Ishikawa (cell line): ENCODE measurements at regions not wholly inside any gene's neighbourhood (a gene's known extent, or its start where the extent isn't known, plus 50 kb on each side); places are given as distances from the start of the nearest gene placed in this dataset.

Source experiments
- CEBPB ChIP-seq: IDR thresholded peaks from 2 replicates; pipeline ENCODE4 v1.6.1; 2012
- EP300 ChIP-seq: IDR thresholded peaks from 2 replicates; pipeline ENCODE4 v1.6.1; 2012; ENCODE audit warnings: borderline replicate concordance
- RAD21 ChIP-seq: IDR thresholded peaks from 2 replicates; pipeline ENCODE4 v1.6.1; 2012; ENCODE audit warnings: low read depth
- YY1 ChIP-seq: IDR thresholded peaks from 2 replicates; pipeline ENCODE4 v1.6.1; 2012; ENCODE audit warnings: low read depth
- ZBTB7A ChIP-seq: IDR thresholded peaks from 2 replicates; pipeline ENCODE4 v1.6.1; 2012; ENCODE audit warnings: low read depth
- TF ChIP-seq, protein P1 (sequence below): IDR thresholded peaks from 2 replicates; pipeline ENCODE4 v1.6.1; 2012; ENCODE audit warnings: low read depth, mild to moderate bottlenecking

DNA sequence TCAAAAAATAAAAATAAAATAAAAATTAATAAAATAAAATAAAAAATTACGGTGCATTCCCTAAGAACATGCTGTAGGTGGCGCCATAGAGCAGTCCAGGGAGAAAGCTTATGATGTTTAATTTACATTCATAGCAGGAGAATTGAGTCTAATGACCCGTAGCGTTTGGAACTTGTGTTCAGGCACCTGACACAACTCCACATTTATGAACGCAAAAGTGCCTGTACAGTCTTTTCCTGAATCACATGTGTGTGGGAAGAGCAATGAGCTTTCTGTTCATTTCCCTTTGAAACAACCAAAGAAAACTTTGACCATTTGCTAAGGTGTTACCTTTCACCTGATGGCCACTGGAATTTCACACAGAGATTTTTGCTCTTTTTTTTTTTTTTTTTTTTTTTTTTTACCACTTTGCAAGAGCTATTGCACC lies 60.6 kb upstream of the KCNA1 start:
- TF ChIP-seq RAD21 (peak; percentile 40; the same call in 1 of the 2 replicates), CEBPB (no peak), EP300 (no peak), YY1 (no peak), ZBTB7A (no peak)
- TF ChIP-seq, protein P1, sequence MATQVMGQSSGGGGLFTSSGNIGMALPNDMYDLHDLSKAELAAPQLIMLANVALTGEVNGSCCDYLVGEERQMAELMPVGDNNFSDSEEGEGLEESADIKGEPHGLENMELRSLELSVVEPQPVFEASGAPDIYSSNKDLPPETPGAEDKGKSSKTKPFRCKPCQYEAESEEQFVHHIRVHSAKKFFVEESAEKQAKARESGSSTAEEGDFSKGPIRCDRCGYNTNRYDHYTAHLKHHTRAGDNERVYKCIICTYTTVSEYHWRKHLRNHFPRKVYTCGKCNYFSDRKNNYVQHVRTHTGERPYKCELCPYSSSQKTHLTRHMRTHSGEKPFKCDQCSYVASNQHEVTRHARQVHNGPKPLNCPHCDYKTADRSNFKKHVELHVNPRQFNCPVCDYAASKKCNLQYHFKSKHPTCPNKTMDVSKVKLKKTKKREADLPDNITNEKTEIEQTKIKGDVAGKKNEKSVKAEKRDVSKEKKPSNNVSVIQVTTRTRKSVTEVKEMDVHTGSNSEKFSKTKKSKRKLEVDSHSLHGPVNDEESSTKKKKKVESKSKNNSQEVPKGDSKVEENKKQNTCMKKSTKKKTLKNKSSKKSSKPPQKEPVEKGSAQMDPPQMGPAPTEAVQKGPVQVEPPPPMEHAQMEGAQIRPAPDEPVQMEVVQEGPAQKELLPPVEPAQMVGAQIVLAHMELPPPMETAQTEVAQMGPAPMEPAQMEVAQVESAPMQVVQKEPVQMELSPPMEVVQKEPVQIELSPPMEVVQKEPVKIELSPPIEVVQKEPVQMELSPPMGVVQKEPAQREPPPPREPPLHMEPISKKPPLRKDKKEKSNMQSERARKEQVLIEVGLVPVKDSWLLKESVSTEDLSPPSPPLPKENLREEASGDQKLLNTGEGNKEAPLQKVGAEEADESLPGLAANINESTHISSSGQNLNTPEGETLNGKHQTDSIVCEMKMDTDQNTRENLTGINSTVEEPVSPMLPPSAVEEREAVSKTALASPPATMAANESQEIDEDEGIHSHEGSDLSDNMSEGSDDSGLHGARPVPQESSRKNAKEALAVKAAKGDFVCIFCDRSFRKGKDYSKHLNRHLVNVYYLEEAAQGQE: no peak
